PC-3 (cell line): ENCODE measurements at regions not wholly inside any gene's neighbourhood (a gene's known extent, or its start where the extent isn't known, plus 50 kb on each side); places are given as distances from the start of the nearest gene placed in this dataset.

ENCODE experiments used
- ATAC-seq: fragments of 200-7000 bp; cut with Tn5 transposase; 2 replicates; pipeline ENCODE4 v1.9.1; 2020; ENCODE audit warnings: mild to moderate bottlenecking, moderate library complexity
- BruUV-seq: library from RNA; stranded (reverse); fragments of 400-500 nt; replicated peaks from 2 replicates; lab custom pipeline; 2021; lab: Mats Ljungman, UMichigan
- CTCF ChIA-PET: fragments of 300-600 bp; sonication (Branson Sonifier 250); formaldehyde crosslinking; loops from one replicate; lab custom pipeline; 2022; ENCODE audit warnings: antibody characterized with exemption; lab: Charles Lee
- POLR2A ChIA-PET: fragments of 300-600 bp; sonication (Branson Sonifier 250); formaldehyde crosslinking; loops from one replicate; lab custom pipeline; 2022; ENCODE audit warnings: antibody characterized with exemption; ENCODE audit not compliant: unreplicated experiment; lab: Charles Lee
- DNase-seq: peaks from one replicate; pipeline ENCODE4 v3.0.0-alpha.2; 2015
- H2AFZ ChIP-seq: fragments of 300-600 bp; sonication (generic); 2 replicates; pipeline ENCODE4 v1.6.0; 2016; ENCODE audit warnings: antibody characterized with exemption, low read length
- H3F3A ChIP-seq: fragments of 300-600 bp; sonication (generic); one replicate; pipeline ENCODE4 v1.6.0; 2017; ENCODE audit warnings: antibody characterized with exemption, low read length, control low read depth, mild to moderate bottlenecking; ENCODE audit not compliant: unreplicated experiment
- H3K27ac ChIP-seq: fragments of 300-600 bp; sonication (generic); 2 replicates; pipeline ENCODE4 v1.5.1; 2016; ENCODE audit warnings: mild to moderate bottlenecking, low read length
- H3K27me3 ChIP-seq: fragments of 300-600 bp; sonication (generic); 2 replicates; pipeline ENCODE4 v1.6.1; 2016; ENCODE audit warnings: low read length, mixed read lengths
- H3K36me3 ChIP-seq: fragments of 300-600 bp; sonication (generic); 2 replicates; pipeline ENCODE4 v1.6.1; 2016; ENCODE audit warnings: low read depth, mixed run types, low read length, mixed read lengths
- H3K4me1 ChIP-seq: fragments of 300-600 bp; sonication (generic); 2 replicates; pipeline ENCODE4 v1.5.1; 2016; ENCODE audit warnings: low read length; ENCODE audit not compliant: insufficient read depth
- H3K4me2 ChIP-seq: fragments of 300-600 bp; sonication (generic); 2 replicates; pipeline ENCODE4 v1.6.0; 2016; ENCODE audit warnings: low read length
- H3K4me3 ChIP-seq: fragments of 300-600 bp; sonication (generic); 2 replicates; pipeline ENCODE4 v1.5.1; 2016; ENCODE audit warnings: mild to moderate bottlenecking, low read length, mixed read lengths
- H3K79me2 ChIP-seq: fragments of 300-600 bp; sonication (generic); 2 replicates; pipeline ENCODE4 v1.6.1; 2017; ENCODE audit warnings: low read length, mixed read lengths
- H3K9ac ChIP-seq: fragments of 300-600 bp; sonication (generic); 2 replicates; pipeline ENCODE4 v1.6.0; 2016; ENCODE audit warnings: mild to moderate bottlenecking, low read length
- H3K9me2 ChIP-seq: fragments of 300-600 bp; sonication (generic); replicated peaks from 2 replicates; pipeline ENCODE4 v1.6.1; 2016; ENCODE audit warnings: mixed run types, low read length, mixed read lengths
- H3K9me3 ChIP-seq: fragments of 300-600 bp; sonication (generic); 2 replicates; pipeline ENCODE4 v1.6.1; 2016; ENCODE audit warnings: low read length, mixed read lengths
- H4K20me1 ChIP-seq: fragments of 300-600 bp; sonication (generic); 2 replicates; pipeline ENCODE4 v1.6.1; 2016; ENCODE audit warnings: low read length, mixed read lengths
- EZH2 ChIP-seq: fragments of 300-600 bp; sonication (generic); IDR thresholded peaks from one replicate; pipeline ENCODE4 v1.6.1; 2017; ENCODE audit warnings: antibody characterized with exemption, mild to moderate bottlenecking, low read length; ENCODE audit not compliant: unreplicated experiment
- EZH2phosphoT487 ChIP-seq: fragments of 300-600 bp; sonication (generic); IDR thresholded peaks from 2 replicates; pipeline ENCODE4 v1.6.1; 2018; ENCODE audit warnings: mild to moderate bottlenecking, antibody characterized with exemption, low read length, borderline replicate concordance
- intact Hi-C: fragments of 100-400 bp; cut with micrococcal nuclease; formaldehyde crosslinking; loops from 2 replicates; pipeline ENCODE4 v1.9.0; 2023
- TF ChIP-seq, protein P1 (sequence below): fragments of 300-600 bp; sonication (generic); conservative IDR thresholded peaks from 2 replicates; pipeline ENCODE4 v1.5.1; 2017; ENCODE audit warnings: antibody characterized with exemption, low read depth, mild to moderate bottlenecking, low read length

DNA sequence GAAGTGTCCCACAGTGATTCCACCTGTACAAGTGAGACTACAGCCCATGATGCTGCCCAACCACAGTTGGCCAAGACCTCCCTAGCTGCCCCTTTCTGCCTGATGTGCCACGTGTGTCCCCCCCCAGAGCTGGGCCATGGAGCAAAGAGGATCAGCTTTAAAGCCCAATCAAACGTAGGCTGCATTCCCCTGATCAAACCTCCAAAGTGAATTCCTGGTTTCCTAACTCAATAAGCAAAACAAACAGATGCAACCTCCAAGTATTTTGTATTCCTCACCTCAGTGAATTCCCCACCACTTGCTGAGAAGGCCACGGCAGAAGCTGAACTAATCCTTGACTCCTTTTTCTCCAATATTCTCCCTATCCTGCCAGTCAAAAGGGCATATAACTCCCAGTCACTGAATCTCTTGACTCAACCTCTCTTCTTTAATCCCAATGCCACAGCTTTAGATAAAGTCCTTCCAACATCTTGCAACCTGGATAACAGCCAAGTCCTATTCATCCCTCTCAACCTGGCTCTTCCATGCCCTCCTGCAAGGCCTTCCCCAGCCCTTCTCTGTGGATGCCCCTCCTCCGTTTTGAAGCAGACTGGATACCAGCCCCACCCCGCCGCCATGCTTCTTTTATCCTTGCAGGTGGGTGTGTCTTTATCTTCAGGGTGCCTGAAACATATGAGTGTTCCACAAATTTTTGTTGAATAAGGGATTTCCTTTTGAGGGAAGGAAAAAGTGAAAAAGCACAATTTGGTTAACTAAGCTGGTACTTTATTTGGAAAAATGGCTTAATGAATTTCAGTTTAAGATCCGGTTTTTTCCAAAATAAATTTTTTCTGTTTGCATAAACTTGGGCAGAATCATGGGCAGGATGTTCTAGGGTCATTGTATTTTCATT lies 285.2 kb upstream of the MKLN1 start:
- intact Hi-C loops: loop anchor here (5.0 kb wide), 1 partner anchor 45 kb away; no protein-coding TSS in a partner anchor
- no peak overlapping the region for H2AFZ ChIP-seq
- no peak overlapping the region for H3K27ac ChIP-seq
- TF ChIP-seq, protein P1, sequence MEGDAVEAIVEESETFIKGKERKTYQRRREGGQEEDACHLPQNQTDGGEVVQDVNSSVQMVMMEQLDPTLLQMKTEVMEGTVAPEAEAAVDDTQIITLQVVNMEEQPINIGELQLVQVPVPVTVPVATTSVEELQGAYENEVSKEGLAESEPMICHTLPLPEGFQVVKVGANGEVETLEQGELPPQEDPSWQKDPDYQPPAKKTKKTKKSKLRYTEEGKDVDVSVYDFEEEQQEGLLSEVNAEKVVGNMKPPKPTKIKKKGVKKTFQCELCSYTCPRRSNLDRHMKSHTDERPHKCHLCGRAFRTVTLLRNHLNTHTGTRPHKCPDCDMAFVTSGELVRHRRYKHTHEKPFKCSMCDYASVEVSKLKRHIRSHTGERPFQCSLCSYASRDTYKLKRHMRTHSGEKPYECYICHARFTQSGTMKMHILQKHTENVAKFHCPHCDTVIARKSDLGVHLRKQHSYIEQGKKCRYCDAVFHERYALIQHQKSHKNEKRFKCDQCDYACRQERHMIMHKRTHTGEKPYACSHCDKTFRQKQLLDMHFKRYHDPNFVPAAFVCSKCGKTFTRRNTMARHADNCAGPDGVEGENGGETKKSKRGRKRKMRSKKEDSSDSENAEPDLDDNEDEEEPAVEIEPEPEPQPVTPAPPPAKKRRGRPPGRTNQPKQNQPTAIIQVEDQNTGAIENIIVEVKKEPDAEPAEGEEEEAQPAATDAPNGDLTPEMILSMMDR: no peak
- TF ChIP-seq EZH2phosphoT487 (no peak), EZH2 (no peak)
- ChIA-PET POLR2A (no interaction called here), CTCF (no interaction called here)
- BruUV-seq: no TSS peak
- no peaks in the 10 kb centered on the region for H3K9me2 ChIP-seq
- peaks cover 15% of the 10 kb centered on the region for H3K4me1 ChIP-seq
- H3K4me2 ChIP-seq: no peak overlapping the region
- H3K9me3 ChIP-seq: no peaks in the 10 kb centered on the region
- DNase-seq (no peak), ATAC-seq (no peak)
- no peaks in the 10 kb centered on the region for H3K27me3 ChIP-seq
- H3K4me3 ChIP-seq: no peak overlapping the region
- H3K36me3 ChIP-seq: no peaks in the 10 kb centered on the region
- no peaks in the 10 kb centered on the region for H3F3A ChIP-seq
- H3K79me2 ChIP-seq: peaks cover 28% of the 10 kb centered on the region
- no peaks in the 10 kb centered on the region for H4K20me1 ChIP-seq
- no peak overlapping the region for H3K9ac ChIP-seq

DNA sequence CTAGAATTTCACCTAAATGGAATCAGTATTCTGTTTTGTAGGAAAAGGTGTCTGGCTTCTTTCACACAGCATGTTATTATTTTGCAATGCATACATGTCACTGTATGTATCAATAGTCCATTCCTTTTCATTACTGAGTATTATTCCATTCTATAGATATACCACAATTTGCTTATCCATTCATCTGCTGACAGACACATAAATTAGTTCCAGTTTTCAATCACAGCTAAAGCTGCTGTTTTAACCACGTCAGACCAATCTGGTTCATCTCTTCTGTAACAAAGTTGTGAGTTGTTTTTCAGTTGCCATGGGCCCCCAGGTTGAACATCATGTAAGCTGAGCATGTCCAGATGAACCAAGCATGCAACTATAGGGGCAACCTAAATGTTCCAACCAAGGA lies 282.1 kb upstream of the MKLN1 start:
- TF ChIP-seq EZH2phosphoT487: no peak
- TF ChIP-seq, protein P1: no peak
- no peak for TF ChIP-seq EZH2
- H3K79me2 ChIP-seq: 0 out of 2 replicates have a peak, but pooled peaks cover 3% of the 10 kb centered on the region
- H2AFZ ChIP-seq: no peak overlapping the region
- no TSS peak for BruUV-seq
- H3K9ac ChIP-seq: no peak overlapping the region
- no peaks in the 10 kb centered on the region for H3K27me3 ChIP-seq
- no peak overlapping the region for H3K4me2 ChIP-seq
- CTCF ChIA-PET: no interaction called here
- H3K4me1 ChIP-seq: peaks cover 4% of the 10 kb centered on the region; the same call in 1 of the 2 replicates
- no peaks in the 10 kb centered on the region for H3K9me3 ChIP-seq
- no peak overlapping the region for H3K4me3 ChIP-seq
- H3K9me2 ChIP-seq: no peaks in the 10 kb centered on the region
- no peak for DNase-seq
- peaks cover 2% of the 10 kb centered on the region; the same call in 1 of the 2 replicates for H3K36me3 ChIP-seq
- no peaks in the 10 kb centered on the region for H3F3A ChIP-seq
- ATAC-seq: no peak
- intact Hi-C loops: no loop called here
- POLR2A ChIA-PET: no interaction called here
- H3K27ac ChIP-seq: no peak overlapping the region
- no peaks in the 10 kb centered on the region for H4K20me1 ChIP-seq

DNA sequence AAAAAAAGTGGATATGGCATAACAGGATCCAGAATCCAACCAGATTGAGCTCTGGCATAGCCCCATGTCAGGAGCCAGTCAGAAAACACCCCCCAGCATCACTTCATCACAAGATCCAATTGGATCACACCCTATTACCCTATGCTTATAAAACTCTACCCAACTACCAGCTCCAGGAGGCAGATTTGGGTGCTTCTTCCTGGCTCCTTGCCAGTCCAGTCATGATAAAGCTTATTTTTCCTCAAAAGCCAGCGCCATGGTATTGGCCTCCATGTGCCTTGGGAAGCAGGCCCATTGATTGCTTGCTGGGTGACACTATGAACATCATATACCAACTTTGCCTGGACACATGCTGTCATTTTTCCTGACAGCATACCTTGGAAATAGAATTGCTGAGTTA lies 281.4 kb upstream of the MKLN1 start:
- DNase-seq (no peak), ATAC-seq (no peak)
- Histone ChIP-seq H3K9me3 (no peaks in the 10 kb centered on the region), H2AFZ (no peak overlapping the region), H3K27me3 (no peaks in the 10 kb centered on the region), H3K79me2 (0 out of 2 replicates have a peak, but pooled peaks cover 3% of the 10 kb centered on the region), H3K4me1 (no peaks in the 10 kb centered on the region), H4K20me1 (no peaks in the 10 kb centered on the region), H3K9ac (no peak overlapping the region), H3K4me2 (no peak overlapping the region), H3K9me2 (no peaks in the 10 kb centered on the region), H3K27ac (no peak overlapping the region), H3K4me3 (no peak overlapping the region), H3F3A (no peaks in the 10 kb centered on the region), H3K36me3 (peaks cover 7% of the 10 kb centered on the region)
- no TSS peak for BruUV-seq
- TF ChIP-seq EZH2phosphoT487: no peak
- no peak for TF ChIP-seq EZH2
- TF ChIP-seq, protein P1: no peak
- CTCF ChIA-PET: interaction anchor here (0.6 kb wide), 1 partner anchor 275 kb away, joined by 5 read pairs; no protein-coding TSS in a partner anchor
- POLR2A ChIA-PET: no interaction called here
- intact Hi-C loops: no loop called here
